ENCODE measurements at regions not wholly inside any gene's neighbourhood (a gene's known extent, or its start where the extent isn't known, plus 50 kb on each side); places are given as distances from the start of the nearest gene placed in this dataset.

GRCh38 chr2:146301287-146301686 lies 1543.5 kb upstream of the ACVR2A start:
- no CpG with 5 or more reads among the region's 2 CpGs for WGBS (ENCODE audit: insufficient coverage)
- Histone ChIP-seq H3K9me3 (ENCODE audit: control insufficient read depth, insufficient read depth, low read length) (peaks cover 3% of the 10 kb centered on the region), H3K4me1 (ENCODE audit: control insufficient read depth, insufficient read depth, low read length) (no peaks in the 10 kb centered on the region), H3K27me3 (ENCODE audit: control insufficient read depth, insufficient read depth, low read length) (no peaks in the 10 kb centered on the region), H3K4me3 (ENCODE audit: low read depth, low read length) (no peak overlapping the region), H3K27ac (ENCODE audit: low read depth, low read length) (no peak overlapping the region), H3K36me3 (ENCODE audit: control insufficient read depth, insufficient read depth, low read length) (no peaks in the 10 kb centered on the region)
- no peak for DNase-seq (ENCODE audit: low read depth in 4 of 6, low spot score in 6 of 6)

- no peak overlapping the region for H3K27ac ChIP-seq (ENCODE audit: low read depth, low read length)
- no peaks in the 10 kb centered on the region for H3K27me3 ChIP-seq (ENCODE audit: control insufficient read depth, insufficient read depth, low read length)
- peaks cover 6% of the 10 kb centered on the region for H3K9me3 ChIP-seq (ENCODE audit: control insufficient read depth, insufficient read depth, low read length)
- no CpG with 5 or more reads among the region's 1 CpG for WGBS (ENCODE audit: insufficient coverage)
- H3K4me3 ChIP-seq (ENCODE audit: low read depth, low read length): no peak overlapping the region
- no peaks in the 10 kb centered on the region for H3K4me1 ChIP-seq (ENCODE audit: control insufficient read depth, insufficient read depth, low read length)
- H3K36me3 ChIP-seq (ENCODE audit: control insufficient read depth, insufficient read depth, low read length): no peaks in the 10 kb centered on the region
- DNase-seq (ENCODE audit: low read depth in 4 of 6, low spot score in 6 of 6): no peak
Observed at GRCh38 chr2:146295080-146295670, 1549.7 kb upstream of the ACVR2A start.

- H3K27ac ChIP-seq (ENCODE audit: low read depth, low read length): no peak overlapping the region
- no CpG with 5 or more reads among the region's 1 CpG for WGBS (ENCODE audit: insufficient coverage)
- H3K4me3 ChIP-seq (ENCODE audit: low read depth, low read length): no peak overlapping the region
- no peak for DNase-seq (ENCODE audit: low read depth in 4 of 6, low spot score in 6 of 6)
- H3K27me3 ChIP-seq (ENCODE audit: control insufficient read depth, insufficient read depth, low read length): no peaks in the 10 kb centered on the region
- H3K4me1 ChIP-seq (ENCODE audit: control insufficient read depth, insufficient read depth, low read length): no peaks in the 10 kb centered on the region
- H3K9me3 ChIP-seq (ENCODE audit: control insufficient read depth, insufficient read depth, low read length): no peaks in the 10 kb centered on the region
- no peaks in the 10 kb centered on the region for H3K36me3 ChIP-seq (ENCODE audit: control insufficient read depth, insufficient read depth, low read length)
Observed at GRCh38 chr2:146287281-146287680, 1557.5 kb upstream of the ACVR2A start.

- H3K27me3 ChIP-seq (ENCODE audit: control insufficient read depth, insufficient read depth, low read length): no peaks in the 10 kb centered on the region
- no peak overlapping the region for H3K4me3 ChIP-seq (ENCODE audit: low read depth, low read length)
- H3K9me3 ChIP-seq (ENCODE audit: control insufficient read depth, insufficient read depth, low read length): no peaks in the 10 kb centered on the region
- DNase-seq (ENCODE audit: low read depth in 4 of 6, low spot score in 6 of 6): no peak
- H3K4me1 ChIP-seq (ENCODE audit: control insufficient read depth, insufficient read depth, low read length): no peaks in the 10 kb centered on the region
- no peak overlapping the region for H3K27ac ChIP-seq (ENCODE audit: low read depth, low read length)
- WGBS (ENCODE audit: insufficient coverage): no CpG with 5 or more reads among the region's 2 CpGs
- H3K36me3 ChIP-seq (ENCODE audit: control insufficient read depth, insufficient read depth, low read length): no peaks in the 10 kb centered on the region
Observed at GRCh38 chr2:146278881-146279280, 1565.9 kb upstream of the ACVR2A start.

GRCh38 chr2:146271131-146271831 lies 1573.5 kb upstream of the ACVR2A start:
- H3K4me3 ChIP-seq (ENCODE audit: low read depth, low read length): no peak overlapping the region
- no peaks in the 10 kb centered on the region for H3K27me3 ChIP-seq (ENCODE audit: control insufficient read depth, insufficient read depth, low read length)
- H3K27ac ChIP-seq (ENCODE audit: low read depth, low read length): no peak overlapping the region
- no peaks in the 10 kb centered on the region for H3K9me3 ChIP-seq (ENCODE audit: control insufficient read depth, insufficient read depth, low read length)
- DNase-seq (ENCODE audit: low read depth in 4 of 6, low spot score in 6 of 6): no peak
- H3K4me1 ChIP-seq (ENCODE audit: control insufficient read depth, insufficient read depth, low read length): no peaks in the 10 kb centered on the region
- H3K36me3 ChIP-seq (ENCODE audit: control insufficient read depth, insufficient read depth, low read length): no peaks in the 10 kb centered on the region

- no peaks in the 10 kb centered on the region for H3K36me3 ChIP-seq (ENCODE audit: control insufficient read depth, insufficient read depth, low read length)
- H3K4me1 ChIP-seq (ENCODE audit: control insufficient read depth, insufficient read depth, low read length): no peaks in the 10 kb centered on the region
- H3K27me3 ChIP-seq (ENCODE audit: control insufficient read depth, insufficient read depth, low read length): no peaks in the 10 kb centered on the region
- H3K4me3 ChIP-seq (ENCODE audit: low read depth, low read length): no peak overlapping the region
- no peak for DNase-seq (ENCODE audit: low read depth in 4 of 6, low spot score in 6 of 6)
- H3K9me3 ChIP-seq (ENCODE audit: control insufficient read depth, insufficient read depth, low read length): no peaks in the 10 kb centered on the region
- H3K27ac ChIP-seq (ENCODE audit: low read depth, low read length): no peak overlapping the region
Observed at GRCh38 chr2:146270618-146271017, 1574.2 kb upstream of the ACVR2A start.

- peaks cover 2% of the 10 kb centered on the region for H3K9me3 ChIP-seq (ENCODE audit: control insufficient read depth, insufficient read depth, low read length)
- no peak overlapping the region for H3K4me3 ChIP-seq (ENCODE audit: low read depth, low read length)
- H3K4me1 ChIP-seq (ENCODE audit: control insufficient read depth, insufficient read depth, low read length): no peaks in the 10 kb centered on the region
- H3K36me3 ChIP-seq (ENCODE audit: control insufficient read depth, insufficient read depth, low read length): no peaks in the 10 kb centered on the region
- H3K27me3 ChIP-seq (ENCODE audit: control insufficient read depth, insufficient read depth, low read length): no peaks in the 10 kb centered on the region
- H3K27ac ChIP-seq (ENCODE audit: low read depth, low read length): no peak overlapping the region
- peak in 1 of 6 donors; percentile 20 for DNase-seq (ENCODE audit: low read depth in 4 of 6, low spot score in 6 of 6)
Observed at GRCh38 chr2:146267093-146267492, 1577.7 kb upstream of the ACVR2A start.

- Histone ChIP-seq H3K36me3 (ENCODE audit: control insufficient read depth, insufficient read depth, low read length) (no peaks in the 10 kb centered on the region), H3K9me3 (ENCODE audit: control insufficient read depth, insufficient read depth, low read length) (peaks cover 2% of the 10 kb centered on the region), H3K4me3 (ENCODE audit: low read depth, low read length) (no peak overlapping the region), H3K4me1 (ENCODE audit: control insufficient read depth, insufficient read depth, low read length) (no peaks in the 10 kb centered on the region), H3K27ac (ENCODE audit: low read depth, low read length) (no peak overlapping the region), H3K27me3 (ENCODE audit: control insufficient read depth, insufficient read depth, low read length) (no peaks in the 10 kb centered on the region)
- DNase-seq (ENCODE audit: low read depth in 4 of 6, low spot score in 6 of 6): peak in 1 of 6 donors; percentile 87
- WGBS (ENCODE audit: insufficient coverage): 72% methylated on average over 2 of the region's 6 CpGs
Observed at GRCh38 chr2:146265656-146266055, 1579.2 kb upstream of the ACVR2A start.

GRCh38 chr2:146262606-146263005 lies 1582.2 kb upstream of the ACVR2A start:
- Histone ChIP-seq H3K4me3 (ENCODE audit: low read depth, low read length) (no peak overlapping the region), H3K27me3 (ENCODE audit: control insufficient read depth, insufficient read depth, low read length) (no peaks in the 10 kb centered on the region), H3K4me1 (ENCODE audit: control insufficient read depth, insufficient read depth, low read length) (no peaks in the 10 kb centered on the region), H3K27ac (ENCODE audit: low read depth, low read length) (no peak overlapping the region), H3K36me3 (ENCODE audit: control insufficient read depth, insufficient read depth, low read length) (no peaks in the 10 kb centered on the region), H3K9me3 (ENCODE audit: control insufficient read depth, insufficient read depth, low read length) (peaks cover 2% of the 10 kb centered on the region)
- 80% methylated on average over 1 of the region's 4 CpGs for WGBS (ENCODE audit: insufficient coverage)
- DNase-seq (ENCODE audit: low read depth in 4 of 6, low spot score in 6 of 6): no peak

- Histone ChIP-seq H3K9me3 (ENCODE audit: control insufficient read depth, insufficient read depth, low read length) (peaks cover 2% of the 10 kb centered on the region), H3K27ac (ENCODE audit: low read depth, low read length) (no peak overlapping the region), H3K36me3 (ENCODE audit: control insufficient read depth, insufficient read depth, low read length) (no peaks in the 10 kb centered on the region), H3K27me3 (ENCODE audit: control insufficient read depth, insufficient read depth, low read length) (no peaks in the 10 kb centered on the region), H3K4me3 (ENCODE audit: low read depth, low read length) (no peak overlapping the region), H3K4me1 (ENCODE audit: control insufficient read depth, insufficient read depth, low read length) (no peaks in the 10 kb centered on the region)
- whole genome bisulfite sequencing (ENCODE audit: insufficient coverage): 60% methylated on average over 1 of the region's 5 CpGs
- no peak for DNase-seq (ENCODE audit: low read depth in 4 of 6, low spot score in 6 of 6)
Observed at GRCh38 chr2:146260551-146260950, 1584.3 kb upstream of the ACVR2A start.
